ENCODE measurements at regions not wholly inside any gene's neighbourhood (a gene's known extent, or its start where the extent isn't known, plus 50 kb on each side); places are given as distances from the start of the nearest gene placed in this dataset.
"Not testable (repeated sequence)": the region's sequence is repeated elsewhere in the genome, so short reads cannot be mapped to it uniquely, and the experiment has no call there.

DNA sequence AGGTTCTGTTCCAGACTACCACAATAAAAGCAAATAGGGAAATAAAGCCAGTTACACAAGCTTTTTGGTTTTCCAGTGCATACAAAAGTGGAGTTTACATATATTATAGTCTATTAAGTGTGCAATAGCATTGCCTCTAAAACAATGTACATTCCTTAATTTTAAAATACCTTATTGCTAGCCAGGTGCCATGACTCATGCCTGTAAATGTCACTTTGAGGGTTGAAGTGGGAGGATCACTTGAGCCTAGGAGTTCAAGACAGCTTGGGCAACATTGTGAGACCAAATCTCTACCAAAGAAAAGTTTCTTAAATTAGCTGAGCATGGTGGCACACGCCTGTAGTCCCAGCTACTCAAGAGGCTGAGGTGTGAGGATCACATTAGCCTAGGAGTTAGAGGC lies 52.9 kb upstream of the IMP4 start:
- ChIA-PET CTCF (no interaction called here), POLR2A (no interaction called here)
- Histone ChIP-seq H3K4me3 (ENCODE audit: low read length) (no peak overlapping the region), H3K4me1 (ENCODE audit: control insufficient read depth in 2 of 2, insufficient read depth in 2 of 2, low read length in 2 of 2) (no peaks in the 10 kb centered on the region), H3K9me3 (ENCODE audit: control insufficient read depth in 2 of 3, low read length in 3 of 3) (no peaks in the 10 kb centered on the region), H3K36me3 (ENCODE audit: control insufficient read depth in 2 of 3, insufficient read depth in 3 of 3, low read length in 3 of 3) (no peaks in the 10 kb centered on the region), H3K27ac (ENCODE audit: low read depth, low read length) (no peak overlapping the region), H3K27me3 (ENCODE audit: control insufficient read depth in 2 of 2, insufficient read depth in 2 of 2, low read length in 2 of 2) (no peaks in the 10 kb centered on the region)
- DNase-seq (no peak), ATAC-seq (no peak)
- Mint-ChIP-seq H3K27ac (no peak overlapping the region), H3K9me3 (peaks cover 0 to 2% (median 0%) of the 10 kb centered on the region in 11 donors), H3K4me1 (no peaks in the 10 kb centered on the region), H3K4me3 (no peak overlapping the region), H3K36me3 (no peaks in the 10 kb centered on the region), H3K27me3 (peaks cover 12 to 22% (median 16%) of the 10 kb centered on the region in 5 donors)
- intact Hi-C loops (cut with micrococcal nuclease): no loop called here

DNA sequence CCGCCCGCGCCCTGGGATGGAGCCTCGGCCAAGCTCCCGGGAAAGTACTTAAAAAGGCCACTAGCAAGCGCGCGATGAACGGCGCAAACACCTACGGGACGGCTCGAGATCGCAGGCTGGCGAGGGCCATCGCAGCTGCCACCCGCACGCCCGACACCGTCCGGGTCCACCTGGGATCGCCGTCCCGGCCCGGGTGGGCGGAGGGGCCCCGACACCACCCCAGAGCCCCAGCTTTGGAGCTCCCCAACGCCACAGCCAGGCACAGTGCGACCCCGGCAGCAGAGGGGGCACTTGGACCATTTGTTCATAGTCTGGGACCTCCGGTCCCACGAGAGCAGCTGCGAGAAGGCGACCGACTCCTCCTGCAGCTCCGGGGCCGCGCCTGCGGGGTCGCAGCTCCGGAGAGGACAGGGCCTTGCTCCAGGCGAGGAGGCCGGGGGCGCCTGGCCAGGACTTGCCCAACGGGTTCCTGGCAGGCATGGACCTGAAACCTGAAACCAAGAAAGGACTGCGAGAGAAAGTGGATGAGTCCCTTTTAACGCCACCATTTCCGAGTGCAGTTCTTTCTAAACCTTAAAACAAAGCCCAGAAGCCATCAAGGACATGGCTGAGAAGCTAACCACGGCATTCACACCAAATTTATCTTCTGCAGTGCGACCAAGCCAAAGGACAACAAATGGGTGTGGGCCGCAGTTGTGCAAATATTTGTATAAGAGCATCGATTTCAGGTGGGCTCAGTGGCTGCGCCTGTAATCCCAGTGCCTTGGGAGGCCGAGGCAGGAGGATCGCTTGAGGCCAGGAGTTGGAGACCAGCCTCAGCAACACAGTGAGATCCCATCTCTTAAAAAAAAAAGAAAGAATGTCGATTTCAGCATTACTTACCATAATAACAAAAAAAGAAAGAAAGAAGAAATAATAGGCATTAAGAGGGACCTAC lies 54.0 kb upstream of the IMP4 start:
- DNase-seq (no peak), ATAC-seq (no peak)
- no peaks in the 10 kb centered on the region for H3K4me1 ChIP-seq (ENCODE audit: control insufficient read depth in 2 of 2, insufficient read depth in 2 of 2, low read length in 2 of 2)
- H3K4me3 ChIP-seq (ENCODE audit: low read length): no peak overlapping the region
- H3K36me3 ChIP-seq (ENCODE audit: control insufficient read depth in 2 of 3, insufficient read depth in 3 of 3, low read length in 3 of 3): no peaks in the 10 kb centered on the region
- H3K4me3 Mint-ChIP-seq: no peak overlapping the region
- POLR2A ChIA-PET: no interaction called here
- no peaks in the 10 kb centered on the region for H3K9me3 ChIP-seq (ENCODE audit: control insufficient read depth in 2 of 3, low read length in 3 of 3)
- peaks cover 8 to 18% (median 8%) of the 10 kb centered on the region in 5 donors for H3K27me3 Mint-ChIP-seq
- H3K9me3 Mint-ChIP-seq: peaks cover 0 to 2% (median 0%) of the 10 kb centered on the region in 11 donors
- no peak overlapping the region for H3K27ac Mint-ChIP-seq
- no peaks in the 10 kb centered on the region for H3K36me3 Mint-ChIP-seq
- H3K27ac ChIP-seq (ENCODE audit: low read depth, low read length): no peak overlapping the region
- intact Hi-C loops (cut with micrococcal nuclease): no loop called here
- H3K4me1 Mint-ChIP-seq: no peaks in the 10 kb centered on the region
- CTCF ChIA-PET: no interaction called here
- H3K27me3 ChIP-seq (ENCODE audit: control insufficient read depth in 2 of 2, insufficient read depth in 2 of 2, low read length in 2 of 2): no peaks in the 10 kb centered on the region

DNA sequence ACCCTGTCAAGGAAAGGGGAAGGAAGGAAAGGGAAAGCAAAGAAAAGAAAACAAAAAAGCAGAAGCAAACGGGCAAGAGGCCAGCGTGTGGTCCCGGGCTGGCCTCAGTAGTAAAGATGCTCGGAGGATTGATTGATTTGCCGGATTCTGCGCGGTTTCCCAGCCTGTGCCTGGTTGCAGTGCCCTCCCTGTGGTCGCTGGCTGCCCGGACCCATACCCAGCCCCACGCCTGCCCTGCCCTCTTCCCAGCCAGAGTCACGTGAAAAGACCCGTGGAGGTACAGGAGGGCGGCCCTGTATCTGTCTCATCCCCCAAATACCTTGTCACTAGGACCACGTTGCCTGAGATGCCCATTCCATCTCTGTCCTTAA lies 55.1 kb upstream of the IMP4 start:
- H3K4me1 Mint-ChIP-seq: no peaks in the 10 kb centered on the region
- Histone ChIP-seq H3K4me3 (ENCODE audit: low read length) (no peak overlapping the region), H3K36me3 (ENCODE audit: control insufficient read depth in 2 of 3, insufficient read depth in 3 of 3, low read length in 3 of 3) (no peaks in the 10 kb centered on the region), H3K27ac (ENCODE audit: low read depth, low read length) (no peak overlapping the region), H3K9me3 (ENCODE audit: control insufficient read depth in 2 of 3, low read length in 3 of 3) (no peaks in the 10 kb centered on the region), H3K4me1 (ENCODE audit: control insufficient read depth in 2 of 2, insufficient read depth in 2 of 2, low read length in 2 of 2) (no peaks in the 10 kb centered on the region), H3K27me3 (ENCODE audit: control insufficient read depth in 2 of 2, insufficient read depth in 2 of 2, low read length in 2 of 2) (no peaks in the 10 kb centered on the region)
- no peaks in the 10 kb centered on the region for H3K36me3 Mint-ChIP-seq
- CTCF ChIA-PET: no interaction called here
- no peak overlapping the region for H3K4me3 Mint-ChIP-seq
- ATAC-seq (no peak), DNase-seq (no peak)
- H3K27me3 Mint-ChIP-seq: peaks cover 5 to 11% (median 7%) of the 10 kb centered on the region in 5 donors
- no peak overlapping the region for H3K27ac Mint-ChIP-seq
- intact Hi-C loops (cut with micrococcal nuclease): no loop called here
- POLR2A ChIA-PET: no interaction called here
- H3K9me3 Mint-ChIP-seq: peaks cover 0 to 2% (median 0%) of the 10 kb centered on the region in 11 donors

DNA sequence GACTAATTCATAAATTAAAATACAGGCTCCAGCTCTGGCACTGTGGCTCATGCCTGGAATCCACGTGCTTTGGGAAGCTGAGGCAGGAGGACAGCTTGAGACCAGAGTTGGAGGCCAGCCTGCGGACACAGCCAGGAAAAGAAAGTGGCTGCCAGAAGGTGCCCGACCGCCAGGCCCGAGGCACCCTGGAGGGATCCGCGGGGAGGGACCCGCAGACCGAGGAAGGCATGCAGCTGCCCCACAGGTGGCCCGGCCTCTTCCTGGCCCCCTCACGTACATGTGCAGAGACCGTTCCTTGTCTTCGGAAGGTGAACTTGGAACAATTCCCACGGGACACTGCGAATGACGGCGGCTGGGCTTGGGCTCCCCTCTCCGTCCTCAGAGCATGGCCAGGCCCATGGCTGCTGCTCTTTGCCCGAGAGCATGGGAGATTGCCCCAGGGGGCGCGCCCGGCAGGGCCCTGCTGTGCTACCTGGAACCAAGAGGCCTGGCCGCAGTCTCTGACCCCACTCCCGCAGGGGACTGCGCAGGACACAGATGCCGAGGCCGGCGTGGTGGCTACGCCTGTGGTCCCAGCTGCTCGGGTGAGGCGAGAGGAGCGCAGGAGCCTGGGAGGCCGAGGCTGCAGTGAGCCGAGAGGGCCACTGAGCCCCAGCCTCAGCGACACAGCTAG lies 55.6 kb upstream of the IMP4 start:
- Histone ChIP-seq H3K4me1 (ENCODE audit: control insufficient read depth in 2 of 2, insufficient read depth in 2 of 2, low read length in 2 of 2) (no peaks in the 10 kb centered on the region), H3K27ac (ENCODE audit: low read depth, low read length) (no peak overlapping the region), H3K36me3 (ENCODE audit: control insufficient read depth in 2 of 3, insufficient read depth in 3 of 3, low read length in 3 of 3) (no peaks in the 10 kb centered on the region), H3K9me3 (ENCODE audit: control insufficient read depth in 2 of 3, low read length in 3 of 3) (no peaks in the 10 kb centered on the region), H3K4me3 (ENCODE audit: low read length) (no peak overlapping the region), H3K27me3 (ENCODE audit: control insufficient read depth in 2 of 2, insufficient read depth in 2 of 2, low read length in 2 of 2) (no peaks in the 10 kb centered on the region)
- Mint-ChIP-seq H3K27ac (no peak overlapping the region), H3K27me3 (peaks cover 3 to 7% (median 7%) of the 10 kb centered on the region in 5 donors), H3K4me3 (no peak overlapping the region), H3K4me1 (no peaks in the 10 kb centered on the region), H3K9me3 (peaks cover 0 to 2% (median 0%) of the 10 kb centered on the region in 11 donors), H3K36me3 (no peaks in the 10 kb centered on the region)
- ChIA-PET POLR2A (no interaction called here), CTCF (no interaction called here)
- no peak for DNase-seq
- ATAC-seq: no peak
- intact Hi-C loops (cut with micrococcal nuclease): no loop called here

DNA sequence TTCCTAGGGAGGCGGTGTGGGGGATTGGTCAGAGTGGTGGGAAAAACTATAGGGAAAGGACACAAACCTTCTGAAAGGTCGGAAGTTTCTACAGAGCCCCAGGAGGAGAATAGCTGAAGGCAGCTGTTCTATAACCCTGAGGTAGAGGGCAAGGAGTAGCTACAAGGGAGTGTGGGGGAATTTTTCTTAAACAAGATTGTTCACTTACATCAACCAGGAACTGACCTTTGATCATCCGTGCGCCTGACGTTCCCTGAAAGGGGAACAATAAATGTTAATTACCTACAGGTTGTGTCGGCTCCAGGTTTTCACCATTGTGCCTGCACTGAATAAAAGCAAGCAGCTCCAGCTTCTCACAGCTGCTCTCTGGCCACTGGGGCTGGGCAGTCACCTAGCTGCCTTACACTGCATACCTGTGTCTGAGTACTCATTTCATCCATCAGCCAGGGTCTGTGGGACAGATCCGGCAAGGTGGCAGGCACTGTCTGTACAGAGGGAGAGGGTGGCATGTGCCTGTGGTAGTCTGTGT lies 59.3 kb upstream of the IMP4 start:
- H3K36me3 ChIP-seq (ENCODE audit: control insufficient read depth in 2 of 3, insufficient read depth in 3 of 3, low read length in 3 of 3); intact Hi-C loops (cut with micrococcal nuclease); H3K27me3 ChIP-seq (ENCODE audit: control insufficient read depth in 2 of 2, insufficient read depth in 2 of 2, low read length in 2 of 2); H3K9me3 ChIP-seq (ENCODE audit: control insufficient read depth in 2 of 3, low read length in 3 of 3); CTCF ChIA-PET; H3K4me1 Mint-ChIP-seq; H3K4me3 Mint-ChIP-seq; H3K27me3 Mint-ChIP-seq; H3K27ac ChIP-seq (ENCODE audit: low read depth, low read length); H3K27ac Mint-ChIP-seq; H3K9me3 Mint-ChIP-seq; H3K4me1 ChIP-seq (ENCODE audit: control insufficient read depth in 2 of 2, insufficient read depth in 2 of 2, low read length in 2 of 2); H3K4me3 ChIP-seq (ENCODE audit: low read length); POLR2A ChIA-PET; ATAC-seq; DNase-seq; H3K36me3 Mint-ChIP-seq: not testable (repeated sequence)

DNA sequence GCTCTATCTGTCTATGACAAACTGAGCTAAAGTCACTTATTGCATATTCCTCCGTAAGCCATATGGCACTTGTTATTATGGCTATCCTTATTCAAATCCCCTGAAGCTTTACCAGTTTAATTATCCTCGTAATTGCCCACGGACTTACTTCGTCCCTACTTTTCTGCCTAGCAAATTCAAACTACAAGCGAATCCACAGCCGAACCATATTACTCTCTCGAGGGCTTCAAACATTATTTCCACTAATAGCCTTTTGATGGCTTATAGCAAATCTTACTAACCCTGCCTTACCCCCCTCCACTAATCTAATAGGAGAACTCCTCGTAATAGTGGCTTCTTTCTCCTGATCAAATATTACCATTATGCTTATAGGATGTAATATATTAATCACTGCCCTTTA lies 63.1 kb upstream of the IMP4 start:
- H3K27me3 ChIP-seq (ENCODE audit: control insufficient read depth in 2 of 2, insufficient read depth in 2 of 2, low read length in 2 of 2); H3K4me1 ChIP-seq (ENCODE audit: control insufficient read depth in 2 of 2, insufficient read depth in 2 of 2, low read length in 2 of 2); H3K27ac ChIP-seq (ENCODE audit: low read depth, low read length); ATAC-seq; H3K36me3 Mint-ChIP-seq; H3K27ac Mint-ChIP-seq; DNase-seq; H3K9me3 Mint-ChIP-seq; H3K9me3 ChIP-seq (ENCODE audit: control insufficient read depth in 2 of 3, low read length in 3 of 3); POLR2A ChIA-PET; H3K27me3 Mint-ChIP-seq; H3K36me3 ChIP-seq (ENCODE audit: control insufficient read depth in 2 of 3, insufficient read depth in 3 of 3, low read length in 3 of 3); intact Hi-C loops (cut with micrococcal nuclease); H3K4me3 Mint-ChIP-seq; H3K4me1 Mint-ChIP-seq; CTCF ChIA-PET; H3K4me3 ChIP-seq (ENCODE audit: low read length): not testable (repeated sequence)

DNA sequence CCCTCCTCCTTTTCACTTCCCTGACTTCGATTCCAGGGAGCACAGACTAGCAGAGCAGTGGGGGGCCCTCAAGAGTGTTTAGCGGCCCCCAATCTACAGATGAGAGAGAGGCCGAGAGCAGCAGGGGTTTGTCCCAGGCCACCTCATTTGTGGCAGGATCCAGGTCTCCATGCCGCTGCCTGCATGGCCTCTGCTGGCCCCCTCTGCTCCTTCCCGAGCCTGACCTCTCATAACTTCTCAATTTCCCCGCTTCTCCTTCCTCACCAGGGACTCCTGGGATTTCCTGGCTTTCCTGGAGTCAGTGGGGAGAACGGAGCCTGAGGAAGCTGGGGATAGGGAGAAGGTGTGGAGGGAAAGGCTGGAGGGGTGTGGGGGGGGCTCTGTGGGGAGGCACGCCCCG lies 70.1 kb upstream of the TUBA3E start:
- H3K36me3 Mint-ChIP-seq; POLR2A ChIA-PET; H3K36me3 ChIP-seq (ENCODE audit: control insufficient read depth in 2 of 3, insufficient read depth in 3 of 3, low read length in 3 of 3); intact Hi-C loops (cut with micrococcal nuclease); ATAC-seq; H3K4me1 ChIP-seq (ENCODE audit: control insufficient read depth in 2 of 2, insufficient read depth in 2 of 2, low read length in 2 of 2); CTCF ChIA-PET; H3K9me3 ChIP-seq (ENCODE audit: control insufficient read depth in 2 of 3, low read length in 3 of 3); DNase-seq; H3K4me3 ChIP-seq (ENCODE audit: low read length); H3K4me3 Mint-ChIP-seq; H3K4me1 Mint-ChIP-seq; H3K27ac Mint-ChIP-seq; H3K27me3 ChIP-seq (ENCODE audit: control insufficient read depth in 2 of 2, insufficient read depth in 2 of 2, low read length in 2 of 2); H3K27ac ChIP-seq (ENCODE audit: low read depth, low read length): not testable (repeated sequence)
- peaks cover 0 to 15% (median 5%) of the 10 kb centered on the region in 5 donors for H3K27me3 Mint-ChIP-seq
- peaks cover 5 to 22% (median 8%) of the 10 kb centered on the region in 11 donors for H3K9me3 Mint-ChIP-seq
